ENCODE measurements at regions not wholly inside any gene's neighbourhood (a gene's known extent, or its start where the extent isn't known, plus 50 kb on each side); places are given as distances from the start of the nearest gene placed in this dataset.

DNA sequence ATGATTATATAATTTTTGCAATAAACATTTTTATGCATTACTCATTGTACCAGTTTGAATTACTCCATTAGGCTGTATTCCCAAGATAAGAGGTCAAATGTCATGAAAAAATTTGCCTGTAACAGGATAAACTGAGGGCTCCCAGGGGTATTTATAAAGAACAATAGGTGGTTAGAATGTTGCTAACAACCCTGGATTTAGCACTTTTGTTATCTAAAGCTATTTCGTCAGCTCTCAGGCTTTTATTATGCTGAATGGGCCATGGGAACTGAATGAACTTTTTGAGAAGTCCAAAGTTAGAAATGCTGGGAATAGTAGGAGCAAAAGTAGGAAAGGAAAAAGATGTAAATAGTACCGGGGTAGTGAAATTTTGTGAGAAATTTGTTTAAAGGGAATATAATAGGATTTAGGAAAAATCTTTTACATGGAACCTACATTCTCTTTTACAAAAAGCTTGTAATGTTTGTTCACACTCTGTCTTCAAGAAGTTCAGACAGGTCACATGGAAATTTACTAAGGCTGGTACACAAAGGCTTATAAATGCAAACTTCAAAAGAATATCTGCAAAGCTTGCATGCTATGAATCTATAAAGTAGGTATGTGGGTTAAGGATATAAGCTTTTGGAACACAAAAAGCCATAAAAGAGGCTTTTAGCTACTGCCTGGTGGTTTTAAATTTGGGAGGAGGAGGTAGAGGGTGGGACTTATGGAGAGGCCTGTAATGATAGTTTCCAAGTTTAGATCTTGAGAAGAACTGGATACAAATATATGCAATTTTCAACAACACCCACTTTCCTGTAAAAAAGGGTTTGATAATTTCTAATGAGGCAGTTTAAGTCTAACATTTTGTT is 445.8 kb upstream of the NAALADL2 start:
- WGBS, 2 donors = 52 to 56% methylated on average over 2 of the region's 2 CpGs
- H3K27ac ChIP-seq = no peak overlapping the region
- H3K4me1 ChIP-seq = no peaks in the 10 kb centered on the region
- H3K36me3 ChIP-seq = no peaks in the 10 kb centered on the region
- no peak overlapping the region for H3K4me3 ChIP-seq
- no peaks in the 10 kb centered on the region for H3K27me3 ChIP-seq
- H3K9me3 ChIP-seq = no peaks in the 10 kb centered on the region
- TF ChIP-seq POLR2A (IDR thresholded peaks at IDR 0.05) = no peak
- no peak for TF ChIP-seq EP300 (IDR thresholded peaks at IDR 0.05)
- TF ChIP-seq, protein P1, sequence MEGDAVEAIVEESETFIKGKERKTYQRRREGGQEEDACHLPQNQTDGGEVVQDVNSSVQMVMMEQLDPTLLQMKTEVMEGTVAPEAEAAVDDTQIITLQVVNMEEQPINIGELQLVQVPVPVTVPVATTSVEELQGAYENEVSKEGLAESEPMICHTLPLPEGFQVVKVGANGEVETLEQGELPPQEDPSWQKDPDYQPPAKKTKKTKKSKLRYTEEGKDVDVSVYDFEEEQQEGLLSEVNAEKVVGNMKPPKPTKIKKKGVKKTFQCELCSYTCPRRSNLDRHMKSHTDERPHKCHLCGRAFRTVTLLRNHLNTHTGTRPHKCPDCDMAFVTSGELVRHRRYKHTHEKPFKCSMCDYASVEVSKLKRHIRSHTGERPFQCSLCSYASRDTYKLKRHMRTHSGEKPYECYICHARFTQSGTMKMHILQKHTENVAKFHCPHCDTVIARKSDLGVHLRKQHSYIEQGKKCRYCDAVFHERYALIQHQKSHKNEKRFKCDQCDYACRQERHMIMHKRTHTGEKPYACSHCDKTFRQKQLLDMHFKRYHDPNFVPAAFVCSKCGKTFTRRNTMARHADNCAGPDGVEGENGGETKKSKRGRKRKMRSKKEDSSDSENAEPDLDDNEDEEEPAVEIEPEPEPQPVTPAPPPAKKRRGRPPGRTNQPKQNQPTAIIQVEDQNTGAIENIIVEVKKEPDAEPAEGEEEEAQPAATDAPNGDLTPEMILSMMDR (IDR thresholded peaks at IDR 0.05) = no peak
- no peak for DNase-seq (ENCODE audit: low spot score in 2 of 2)

DNA sequence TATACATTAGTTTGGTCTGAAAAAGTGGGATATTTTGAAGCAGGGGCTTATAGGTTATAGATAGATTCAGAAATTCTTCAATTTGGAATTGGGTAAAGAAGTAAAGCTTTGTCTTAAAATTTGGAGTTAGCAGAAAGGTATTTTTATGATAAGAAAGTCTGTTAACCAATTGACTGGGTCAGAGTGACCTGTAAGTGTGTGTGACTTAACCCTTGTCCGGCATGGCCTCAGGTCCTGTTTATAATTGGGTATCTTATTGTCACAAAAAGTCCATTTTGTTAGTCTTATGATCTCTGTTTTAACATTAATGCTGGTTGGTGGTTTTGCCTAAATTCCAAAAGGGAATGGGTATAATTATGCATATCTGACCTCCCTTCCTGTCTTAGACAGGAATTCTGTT is 444.2 kb upstream of the NAALADL2 start:
- no peaks in the 10 kb centered on the region for H3K27me3 ChIP-seq
- no peak for TF ChIP-seq EP300 (IDR thresholded peaks at IDR 0.05)
- TF ChIP-seq, protein P1 (IDR thresholded peaks at IDR 0.05) = no peak
- no peak for TF ChIP-seq POLR2A (IDR thresholded peaks at IDR 0.05)
- no peak for DNase-seq (ENCODE audit: low spot score in 2 of 2)
- no peaks in the 10 kb centered on the region for H3K4me1 ChIP-seq
- H3K27ac ChIP-seq = no peak overlapping the region
- 92 to 94% methylated on average over 1 of the region's 1 CpG for WGBS, 2 donors
- no peaks in the 10 kb centered on the region for H3K9me3 ChIP-seq
- H3K36me3 ChIP-seq = no peaks in the 10 kb centered on the region
- H3K4me3 ChIP-seq = no peak overlapping the region

DNA sequence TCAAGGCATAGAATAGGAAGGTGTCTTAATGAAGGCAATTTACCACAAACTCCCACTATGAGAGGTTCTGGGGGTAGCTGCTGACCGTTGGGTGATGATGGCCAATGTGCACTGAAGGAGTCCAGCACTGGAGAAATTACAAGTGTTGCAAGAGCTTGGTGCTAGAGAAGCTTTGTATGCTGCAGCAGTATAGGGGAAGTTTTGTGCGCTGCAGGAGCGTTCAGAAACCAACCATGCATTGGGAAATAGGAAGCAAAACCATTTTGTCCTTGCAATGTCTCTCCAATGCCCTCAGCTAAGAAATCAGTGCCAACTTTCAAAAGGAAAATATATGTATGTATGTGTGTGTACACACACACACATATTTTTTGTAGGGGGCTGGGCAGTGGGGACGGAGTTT is 441.6 kb upstream of the NAALADL2 start:
- no peaks in the 10 kb centered on the region for H3K36me3 ChIP-seq
- 66 to 86% methylated on average over 4 of the region's 4 CpGs for WGBS, 2 donors
- no peak for DNase-seq (ENCODE audit: low spot score in 2 of 2)
- no peaks in the 10 kb centered on the region for H3K9me3 ChIP-seq
- no peak overlapping the region for H3K27ac ChIP-seq
- H3K4me1 ChIP-seq = no peaks in the 10 kb centered on the region
- TF ChIP-seq POLR2A (IDR thresholded peaks at IDR 0.05) (no peak), EP300 (IDR thresholded peaks at IDR 0.05) (no peak)
- TF ChIP-seq, protein P1 (IDR thresholded peaks at IDR 0.05) = no peak
- no peaks in the 10 kb centered on the region for H3K27me3 ChIP-seq
- no peak overlapping the region for H3K4me3 ChIP-seq

DNA sequence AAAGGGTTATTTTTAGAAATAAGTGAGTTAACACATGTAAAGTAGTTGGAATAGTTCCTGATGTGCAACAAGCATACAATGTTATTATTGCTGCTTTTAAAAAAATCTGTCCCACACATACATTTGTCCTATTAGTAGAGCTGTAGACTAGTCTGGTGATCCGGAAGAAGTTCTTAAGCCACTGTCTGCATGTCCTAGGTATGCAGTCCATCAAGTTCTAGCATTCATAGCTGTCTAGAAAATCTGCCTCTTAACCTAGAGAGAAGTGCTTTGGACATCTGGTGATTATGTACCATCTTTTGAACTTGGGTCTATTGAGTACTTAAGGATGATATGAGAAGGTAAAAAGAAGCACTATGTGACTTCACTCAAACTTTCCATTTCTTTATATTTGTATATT is 439.9 kb upstream of the NAALADL2 start:
- Histone ChIP-seq H3K27ac (no peak overlapping the region), H3K4me1 (no peaks in the 10 kb centered on the region), H3K27me3 (no peaks in the 10 kb centered on the region), H3K9me3 (no peaks in the 10 kb centered on the region), H3K36me3 (no peaks in the 10 kb centered on the region), H3K4me3 (no peak overlapping the region)
- 59 to 69% methylated on average over 1 of the region's 1 CpG for WGBS, 2 donors
- no peak for TF ChIP-seq POLR2A (IDR thresholded peaks at IDR 0.05)
- no peak for DNase-seq (ENCODE audit: low spot score in 2 of 2)

DNA sequence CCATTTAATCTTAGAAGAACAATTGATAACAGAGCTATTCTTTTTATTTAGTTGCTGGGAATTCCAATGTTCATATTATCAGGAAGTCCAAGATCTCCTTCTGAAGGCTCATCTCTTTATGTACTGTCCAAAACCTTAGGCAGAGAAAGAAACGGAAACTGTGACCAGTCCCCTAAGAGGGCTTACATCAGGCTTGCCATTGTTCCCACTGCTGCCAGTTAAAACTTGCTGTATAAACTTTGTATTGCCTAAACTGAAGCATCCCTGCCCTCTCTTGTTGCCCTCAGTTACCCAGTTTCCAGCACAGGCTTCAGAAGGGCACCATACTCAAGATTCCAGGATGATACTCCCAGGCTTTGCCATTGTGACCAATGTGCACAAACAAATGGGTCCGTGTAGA is 435.2 kb upstream of the NAALADL2 start:
- no peak for DNase-seq (ENCODE audit: low spot score in 2 of 2)
- Histone ChIP-seq H3K27ac (no peak overlapping the region), H3K4me3 (no peak overlapping the region), H3K9me3 (no peaks in the 10 kb centered on the region), H3K36me3 (no peaks in the 10 kb centered on the region), H3K27me3 (no peaks in the 10 kb centered on the region), H3K4me1 (no peaks in the 10 kb centered on the region)
- no peak for TF ChIP-seq POLR2A (IDR thresholded peaks at IDR 0.05)
- TF ChIP-seq, protein P1 (IDR thresholded peaks at IDR 0.05) = no peak
- no peak for TF ChIP-seq EP300 (IDR thresholded peaks at IDR 0.05)
- 62 to 79% methylated on average over 2 of the region's 2 CpGs for WGBS, 2 donors

Data from tibial nerve (tissue), 4 donors.